GM19035 (cell line): ENCODE measurements at regions not wholly inside any gene's neighbourhood (a gene's known extent, or its start where the extent isn't known, plus 50 kb on each side); places are given as distances from the start of the nearest gene placed in this dataset.
"Not testable (repeated sequence)": the region's sequence is repeated elsewhere in the genome, so short reads cannot be mapped to it uniquely, and the experiment has no call there.

Experiments
- ATAC-seq: cut with Tn5 transposase; IDR thresholded peaks from one replicate; pipeline ENCODE4 v1.9.1; 2021; ENCODE audit not compliant: unreplicated experiment

GRCh38 chr10:46095943-46096342, 49.9 kb upstream of the MSMB start:
- ATAC-seq = not testable (repeated sequence)

- ATAC-seq = no peak
Observed at GRCh38 chr10:46096446-46096845, 50.4 kb upstream of the MSMB start.

- ATAC-seq = no peak
Observed at GRCh38 chr10:46096909-46097575, 51.0 kb upstream of the MSMB start.

- ATAC-seq = no peak
Observed at GRCh38 chr10:46097576-46098317, 51.7 kb upstream of the MSMB start.

DNA sequence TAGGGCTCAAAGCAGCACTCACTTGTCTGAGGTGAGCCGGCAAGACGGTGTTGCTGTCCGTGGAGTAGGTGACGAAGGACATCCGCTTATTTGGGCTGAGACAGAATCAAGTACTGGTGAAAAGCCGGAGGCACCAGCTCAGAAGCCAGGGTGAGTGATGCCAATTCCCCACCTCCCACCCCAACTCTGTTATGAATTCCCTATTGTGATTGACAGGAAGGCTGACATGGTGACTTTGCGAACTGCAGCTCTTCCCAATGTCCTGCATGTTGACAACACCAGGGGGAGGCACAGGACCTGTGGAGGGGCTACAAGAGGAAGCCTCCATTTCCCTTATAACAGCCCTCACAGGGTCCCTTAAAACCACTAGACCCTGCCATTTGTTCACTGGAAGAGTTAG, 52.3 kb upstream of the MSMB start:
- no peak for ATAC-seq

GRCh38 chr10:46098925-46099324, 52.9 kb upstream of the MSMB start:
- not testable (repeated sequence) for ATAC-seq

DNA sequence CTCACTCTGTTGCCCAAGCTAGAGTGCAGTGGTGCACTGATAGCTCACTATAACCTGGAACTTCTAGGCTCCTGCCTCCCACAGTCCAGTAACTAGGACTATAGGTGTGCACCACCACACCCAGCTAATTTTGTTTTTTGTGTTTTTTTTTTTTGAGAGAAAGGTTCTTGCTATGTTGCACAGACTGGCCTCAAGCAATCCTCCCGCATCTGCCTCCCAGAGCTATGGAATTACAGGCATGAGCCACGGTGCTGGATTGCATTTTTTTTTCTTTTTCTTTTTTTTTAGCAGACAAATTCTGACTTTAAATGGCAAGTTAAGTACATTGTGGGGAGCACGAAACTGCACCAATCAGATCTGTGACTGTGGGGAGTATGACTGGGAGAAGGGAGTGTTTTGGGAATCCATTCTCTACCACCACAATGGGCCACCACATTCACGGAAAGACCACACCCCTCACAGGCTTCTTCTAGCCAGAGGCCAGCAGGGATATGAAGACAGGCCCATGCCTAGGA, 58.1 kb upstream of the MSMB start:
- ATAC-seq = no peak

- not testable (repeated sequence) for ATAC-seq
Observed at GRCh38 chr10:46105416-46105815, 59.3 kb upstream of the MSMB start.

DNA sequence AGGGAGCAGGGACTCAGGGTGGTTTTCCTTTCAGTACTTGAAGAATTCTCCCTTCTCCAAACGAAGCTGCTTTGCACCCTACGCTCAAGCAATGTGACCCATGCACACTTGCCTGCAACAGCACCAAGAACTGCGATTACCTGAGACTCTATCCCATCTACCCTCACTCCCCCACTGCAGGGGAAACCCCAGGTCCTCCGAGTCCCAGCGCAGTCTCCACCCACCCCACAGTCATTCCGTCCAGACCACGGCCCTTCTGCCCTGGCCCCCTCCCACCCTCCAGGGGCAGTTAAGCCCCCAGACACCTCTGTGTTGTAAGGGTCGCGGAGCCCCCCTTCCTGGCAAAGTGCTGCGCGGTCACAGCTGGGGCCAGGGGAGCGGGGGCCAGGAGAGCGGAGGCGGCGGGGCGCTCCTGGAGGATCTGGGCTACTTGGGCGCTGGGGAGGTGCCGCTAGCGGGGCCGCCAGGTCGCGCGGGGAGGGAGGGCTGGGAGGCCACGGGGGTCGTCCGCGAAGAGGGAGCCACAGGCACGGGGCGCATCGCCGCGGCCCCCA, 59.9 kb upstream of the MSMB start:
- not testable (repeated sequence) for ATAC-seq

DNA sequence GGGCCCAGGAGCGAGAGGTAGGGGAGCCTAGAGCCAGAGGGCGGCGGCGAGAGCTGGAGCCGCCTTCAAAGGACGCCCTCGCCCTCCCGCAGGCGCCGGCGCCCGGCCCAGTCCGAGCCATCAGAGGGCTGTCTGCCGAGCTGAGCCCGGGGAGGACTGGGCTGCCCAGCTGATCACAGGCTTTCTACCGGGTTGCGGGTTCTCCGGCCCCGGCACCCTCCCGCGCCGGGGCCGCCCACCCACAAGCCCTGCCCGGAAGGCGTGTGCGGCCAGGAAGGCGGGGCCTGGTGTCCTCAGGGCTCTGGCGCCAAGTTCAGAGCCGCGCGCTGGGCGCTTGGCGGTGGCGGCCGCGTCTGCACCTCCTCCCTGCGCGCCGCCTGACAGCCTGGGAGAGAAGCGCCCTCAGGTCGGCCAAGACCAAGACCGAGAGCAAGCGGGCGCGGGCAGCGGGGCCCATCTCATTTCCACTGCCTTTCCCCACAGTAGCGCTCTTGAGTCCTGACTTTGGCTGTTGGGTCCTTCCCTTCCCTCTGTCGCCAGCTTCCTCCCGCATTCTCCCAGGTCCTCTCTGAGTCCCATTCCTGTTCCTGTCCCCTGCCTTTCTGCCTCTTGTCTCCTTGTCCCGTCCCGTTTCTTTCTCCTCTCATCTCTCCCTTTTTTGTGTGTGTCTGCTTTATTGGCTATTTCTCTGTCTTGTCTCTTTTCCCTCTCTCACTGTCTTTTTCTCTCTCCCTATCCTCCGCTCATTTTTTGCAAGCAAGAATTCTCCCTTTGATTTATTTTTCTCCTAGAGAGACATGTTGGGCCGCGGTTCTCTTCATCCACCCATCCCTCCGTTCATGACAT, 60.6 kb upstream of the MSMB start:
- ATAC-seq = peak; percentile 98

DNA sequence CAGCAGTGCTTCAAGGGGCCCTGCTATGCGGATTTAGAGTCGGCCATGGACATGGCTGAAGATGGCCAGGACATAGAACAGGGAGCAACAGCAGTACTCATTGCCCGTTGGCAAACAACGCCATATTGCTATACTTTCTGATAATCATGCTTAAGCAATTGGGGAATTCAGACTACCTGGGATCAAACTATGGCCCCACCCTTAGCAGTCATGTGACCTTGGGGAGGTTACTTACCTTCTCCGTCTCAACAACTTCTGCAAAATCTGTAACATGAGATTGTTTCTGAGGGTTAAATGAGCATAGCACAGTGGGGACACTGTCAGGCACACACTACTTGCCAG, 62.1 kb upstream of the MSMB start:
- ATAC-seq = not testable (repeated sequence)

GRCh38 chr10:46154271-46154670, 108.2 kb upstream of the MSMB start:
- not testable (repeated sequence) for ATAC-seq

DNA sequence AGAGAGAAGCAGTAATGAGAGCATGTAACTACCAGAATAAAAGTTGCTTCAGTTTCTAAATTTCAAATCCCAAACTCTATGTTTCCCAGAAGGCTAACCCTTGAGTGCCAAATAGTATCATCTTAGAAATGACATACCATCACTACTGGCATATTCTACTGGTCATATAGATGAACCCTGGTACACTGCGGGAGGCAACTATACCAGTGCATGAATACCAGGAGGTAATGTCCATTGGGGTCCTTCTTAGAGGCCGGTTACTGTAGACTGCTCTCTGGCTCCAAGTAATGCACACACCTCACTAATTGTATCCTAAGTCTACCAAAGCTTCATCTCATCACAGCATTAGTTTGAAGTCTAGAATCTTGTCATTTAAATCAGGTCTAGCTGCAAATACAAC, 108.6 kb upstream of the MSMB start:
- not testable (repeated sequence) for ATAC-seq

- not testable (repeated sequence) for ATAC-seq
Observed at GRCh38 chr10:46156866-46157265, 110.8 kb upstream of the MSMB start.

GRCh38 chr10:46169736-46170135, 117.1 kb upstream of the ANTXRL start:
- ATAC-seq = no peak

GRCh38 chr10:46170789-46171188, 116.0 kb upstream of the ANTXRL start:
- ATAC-seq = no peak

GRCh38 chr10:46171661-46172060, 115.1 kb upstream of the ANTXRL start:
- ATAC-seq = no peak

DNA sequence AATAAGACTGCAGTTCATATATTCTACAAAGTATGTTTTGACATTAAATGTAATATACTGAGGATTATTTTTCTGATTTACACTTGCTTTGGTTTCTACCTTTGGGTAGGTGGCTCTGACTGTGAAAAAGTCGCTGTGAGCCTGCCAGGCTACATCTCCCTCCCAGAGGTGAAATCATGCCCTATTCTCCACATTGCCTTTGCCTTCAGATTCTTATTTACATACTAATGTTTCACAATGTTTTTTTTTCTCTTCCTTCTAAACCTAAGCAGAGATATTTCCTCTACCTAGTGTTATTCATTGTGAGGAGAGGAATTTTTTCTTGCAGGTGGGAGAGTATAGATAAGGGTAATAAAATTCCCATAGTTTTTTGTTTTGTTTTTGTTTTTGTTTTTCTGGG, 111.5 kb upstream of the ANTXRL start:
- ATAC-seq = no peak

DNA sequence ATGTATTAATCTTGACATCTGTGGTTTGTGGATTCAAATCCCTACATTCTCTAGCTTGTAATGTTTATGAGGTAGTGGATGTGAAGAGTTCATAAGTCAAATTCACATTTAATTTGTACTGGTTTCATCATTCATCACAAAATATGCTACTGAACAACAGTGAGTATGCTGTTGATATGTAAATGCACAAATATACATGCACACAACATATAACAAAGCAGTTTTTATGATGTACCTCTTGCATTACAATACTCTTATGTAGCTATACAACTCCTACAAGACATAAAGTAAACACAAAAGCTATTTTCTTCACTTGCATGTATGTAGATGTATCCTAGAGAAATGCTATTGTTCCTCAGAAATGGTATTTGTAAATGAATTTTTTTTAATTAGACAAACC, 111.0 kb upstream of the ANTXRL start:
- no peak for ATAC-seq

GRCh38 chr10:46187431-46187830, 99.4 kb upstream of the ANTXRL start:
- ATAC-seq = not testable (repeated sequence)

DNA sequence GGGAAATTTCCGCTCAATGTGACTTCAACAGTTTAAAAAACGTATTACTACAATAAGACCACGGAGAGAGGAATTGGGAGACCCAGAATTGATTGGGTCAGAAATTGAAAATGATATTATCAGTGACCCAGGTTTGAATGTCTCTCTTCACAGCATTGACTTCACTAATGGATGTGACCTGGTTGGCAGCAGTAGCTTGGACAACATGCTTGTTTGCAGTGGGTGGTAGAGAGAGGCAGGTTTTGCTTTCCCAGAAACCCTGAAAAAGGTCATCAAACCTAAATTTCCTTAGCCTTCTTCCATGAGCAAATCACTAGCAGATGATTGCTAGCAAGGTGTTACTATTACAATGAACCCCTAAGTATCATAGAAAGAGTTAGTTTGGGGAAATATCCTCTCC, 89.7 kb upstream of the ANTXRL start:
- ATAC-seq = no peak
